NAMALWA (cell line): ENCODE measurements at regions not wholly inside any gene's neighbourhood (a gene's known extent, or its start where the extent isn't known, plus 50 kb on each side); places are given as distances from the start of the nearest gene placed in this dataset.
"Not testable (repeated sequence)": the region's sequence is repeated elsewhere in the genome, so short reads cannot be mapped to it uniquely, and the experiment has no call there.

Source experiments
- DNase-seq: peaks from one replicate; pipeline ENCODE4 v3.0.0-alpha.2; 2015; ENCODE audit warnings: low spot score

DNA sequence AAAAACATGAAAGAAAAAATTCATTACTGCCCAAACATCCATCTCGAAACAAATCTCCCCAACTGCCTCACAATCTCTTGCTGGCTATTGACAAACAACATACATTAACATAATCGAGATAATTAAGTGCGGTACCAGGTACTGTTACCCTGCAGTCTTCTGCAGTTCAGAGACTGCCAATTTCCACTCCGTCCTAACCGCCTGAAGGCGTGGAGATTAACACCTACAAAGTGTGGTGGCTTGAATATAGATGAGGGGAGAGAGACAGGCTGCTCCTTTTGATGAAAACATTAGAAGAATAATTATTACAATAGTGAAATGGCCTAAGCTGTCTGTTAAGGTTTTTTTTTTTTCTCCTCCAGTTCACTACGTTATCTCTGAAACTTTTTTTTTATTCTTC, 258.9 kb upstream of the SOX4 start:
- no peak for DNase-seq

GRCh38 chr6:21335591-21335990, 258.0 kb upstream of the SOX4 start:
- DNase-seq: no peak

- DNase-seq: no peak
Measured at GRCh38 chr6:21337263-21337662, 256.3 kb upstream of the SOX4 start.

DNA sequence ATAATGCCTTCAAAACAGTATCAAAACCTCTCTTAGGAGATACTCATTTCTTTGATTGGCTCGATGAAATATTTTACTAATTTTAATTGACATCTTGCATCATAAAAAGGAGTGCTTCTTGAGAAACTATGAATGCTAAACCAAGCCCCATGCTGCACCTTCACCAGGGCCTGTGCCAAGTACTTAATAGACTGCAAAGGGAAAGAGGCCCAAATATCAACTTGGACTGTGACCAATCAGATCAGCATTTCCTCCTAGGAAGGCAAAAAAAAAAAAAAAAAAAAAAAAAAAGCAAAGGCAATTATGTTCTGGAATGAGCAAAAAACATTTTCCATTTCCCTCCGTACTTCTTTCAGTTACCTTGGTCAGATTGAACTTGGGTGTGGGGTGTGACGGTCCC, 253.0 kb upstream of the SOX4 start:
- DNase-seq: no peak

DNA sequence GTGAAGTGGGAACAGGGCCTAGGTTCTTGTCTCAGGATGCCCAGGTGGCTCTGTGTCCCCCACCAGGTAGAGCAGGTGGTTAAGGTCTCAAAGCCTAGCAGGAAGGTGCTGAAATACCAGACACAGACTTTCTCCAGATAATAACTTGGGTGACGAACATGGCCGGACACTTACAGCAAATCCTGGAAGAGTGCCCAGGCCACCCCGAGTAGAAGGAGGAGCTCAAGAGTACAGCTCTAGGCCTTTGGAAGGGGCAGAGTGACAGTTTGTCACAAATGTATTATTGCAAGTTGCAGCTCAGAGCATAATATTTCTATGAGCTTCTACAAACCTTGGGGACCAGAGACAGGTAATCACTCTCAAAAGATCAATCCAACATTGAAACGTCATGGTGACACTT, 251.6 kb upstream of the SOX4 start:
- DNase-seq: no peak

DNA sequence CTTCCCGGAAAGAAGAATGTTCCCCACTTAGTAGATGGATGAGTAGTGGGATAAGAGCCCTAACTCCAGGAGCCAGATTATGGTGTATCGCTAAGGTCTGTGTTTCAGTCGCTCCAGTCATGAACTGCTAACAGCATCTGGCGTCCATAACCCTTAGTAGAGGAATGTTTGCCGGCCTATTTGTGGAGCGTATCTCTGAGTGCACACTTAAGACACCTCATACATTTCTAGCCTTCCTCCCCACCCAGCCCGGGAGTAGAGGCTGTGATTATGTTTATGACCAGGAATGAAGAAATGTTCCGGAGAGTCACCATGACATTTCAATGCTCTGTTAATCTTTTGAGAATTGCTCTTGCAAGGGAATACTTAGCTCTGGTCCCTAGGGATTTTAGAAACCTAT, 251.1 kb upstream of the SOX4 start:
- no peak for DNase-seq

DNA sequence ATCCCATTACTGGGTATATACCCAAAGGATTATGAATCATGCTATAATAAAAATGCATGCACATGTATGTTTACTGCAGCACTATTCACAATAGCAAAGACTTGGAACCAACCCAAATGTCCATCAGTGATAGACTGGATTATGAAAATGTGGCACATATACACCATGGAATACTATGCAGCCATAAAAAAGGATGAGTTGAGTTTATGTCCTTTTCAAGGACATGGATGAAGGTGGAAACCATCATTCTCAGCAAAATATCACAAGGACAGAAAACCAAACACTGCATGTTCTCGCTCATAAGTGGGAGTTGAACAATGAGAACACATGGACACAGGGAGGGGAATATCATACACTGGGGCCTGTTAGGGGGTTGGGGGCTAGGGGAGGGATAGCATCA, 247.8 kb upstream of the SOX4 start:
- not testable (repeated sequence) for DNase-seq

GRCh38 chr6:21348146-21348503, 245.4 kb upstream of the SOX4 start:
- no peak for DNase-seq

DNA sequence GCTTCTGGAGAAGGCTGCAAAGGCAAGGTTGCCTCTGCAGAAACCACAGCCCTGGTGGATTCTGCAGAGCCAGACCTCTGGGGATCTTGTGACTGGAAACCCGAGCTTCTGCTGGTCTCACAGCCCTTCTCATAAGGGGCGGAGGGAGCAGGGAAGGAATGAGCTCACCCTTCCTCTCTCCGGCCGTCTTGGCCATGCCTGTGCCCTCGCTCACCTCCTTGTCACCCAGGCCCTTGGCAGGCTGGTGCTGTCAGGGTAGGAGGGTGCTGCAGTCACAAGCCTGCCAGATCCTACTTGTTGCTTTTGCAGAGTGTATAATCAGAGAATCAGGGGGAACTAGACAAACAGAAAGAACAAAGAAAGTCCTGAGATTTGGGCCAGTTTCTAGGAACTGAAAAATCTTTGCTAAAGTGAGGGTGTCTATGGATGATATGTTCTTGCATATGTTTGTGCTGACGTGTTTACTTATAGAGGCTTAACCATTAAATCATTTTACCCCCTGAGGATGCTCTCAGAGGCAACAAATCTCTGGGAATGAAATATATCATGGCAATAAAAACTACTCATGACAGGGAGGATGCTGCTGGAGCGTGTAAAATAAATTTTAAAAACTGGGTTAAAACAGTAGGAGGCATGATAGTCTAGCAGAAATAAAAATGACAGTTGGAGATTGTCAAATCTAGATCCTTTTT, 244.9 kb upstream of the SOX4 start:
- no peak for DNase-seq

DNA sequence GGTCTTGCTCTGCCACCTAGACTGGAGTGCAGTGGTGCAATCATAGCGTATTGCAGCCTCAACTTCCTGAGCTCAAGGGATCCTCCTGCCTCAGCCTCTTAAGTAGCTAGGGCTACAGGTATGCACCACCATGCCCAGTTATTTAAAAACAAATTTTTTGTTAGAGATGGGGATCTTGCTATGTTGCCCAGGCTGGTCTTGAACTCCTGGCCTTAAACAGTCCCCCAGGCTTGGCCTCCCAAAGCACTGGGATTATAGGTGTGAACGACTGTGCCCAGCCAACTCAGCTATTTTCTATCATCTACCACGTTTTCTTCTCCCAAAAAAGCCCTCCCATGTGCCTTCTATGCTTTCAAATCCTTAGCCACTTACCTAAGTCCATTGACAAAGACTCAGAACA, 243.7 kb upstream of the SOX4 start:
- DNase-seq: no peak

GRCh38 chr6:21350926-21351325, 242.6 kb upstream of the SOX4 start:
- DNase-seq: no peak

GRCh38 chr6:21352131-21352530, 241.4 kb upstream of the SOX4 start:
- no peak for DNase-seq

GRCh38 chr6:21354805-21355238, 238.7 kb upstream of the SOX4 start:
- DNase-seq: no peak

DNA sequence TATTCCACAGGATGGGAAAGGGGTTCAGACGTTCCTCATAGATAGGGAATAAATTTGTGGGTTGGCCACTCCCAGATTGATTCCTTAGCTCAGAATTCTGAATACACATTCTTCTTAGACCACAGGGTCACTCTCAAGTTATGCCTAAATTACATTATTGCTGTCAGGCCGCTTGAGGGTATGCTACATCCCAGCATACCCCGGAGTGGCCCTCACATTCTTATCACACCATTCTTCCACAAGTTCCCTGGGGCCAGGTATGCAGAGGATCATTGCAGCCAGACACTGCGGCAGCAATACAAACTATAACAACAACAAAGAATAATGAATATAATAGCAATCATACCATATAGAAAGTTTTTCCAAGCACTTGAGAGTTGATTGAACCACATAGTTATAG, 237.9 kb upstream of the SOX4 start:
- DNase-seq: no peak

DNA sequence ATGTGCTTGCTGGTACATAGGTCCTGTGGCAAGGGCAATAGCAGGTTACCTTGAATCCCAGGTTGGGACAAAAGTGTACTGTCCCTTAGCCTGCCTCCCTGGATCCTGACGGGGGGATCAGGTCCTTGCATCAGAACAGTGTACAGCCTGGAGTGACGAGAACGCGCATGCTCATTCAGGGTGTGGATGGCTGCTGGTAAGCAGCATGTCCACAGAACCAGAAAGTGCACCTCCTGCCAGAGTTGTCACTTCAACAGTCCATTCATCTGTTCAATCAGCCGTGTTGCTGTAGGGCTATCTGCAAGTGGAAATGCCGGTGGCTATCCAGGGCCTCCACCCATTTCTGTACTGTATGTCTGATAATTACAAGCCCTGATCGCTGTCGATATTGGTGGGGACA, 236.3 kb upstream of the SOX4 start:
- no peak for DNase-seq

GRCh38 chr6:21359926-21360325, 233.6 kb upstream of the SOX4 start:
- DNase-seq: no peak

- no peak for DNase-seq
Measured at GRCh38 chr6:21360336-21360735, 233.2 kb upstream of the SOX4 start.

- no peak for DNase-seq
Measured at GRCh38 chr6:21367148-21367547, 226.4 kb upstream of the SOX4 start.

- DNase-seq: no peak
Measured at GRCh38 chr6:21367649-21368154, 225.8 kb upstream of the SOX4 start.

- DNase-seq: no peak
Measured at GRCh38 chr6:21371061-21371460, 222.5 kb upstream of the SOX4 start.

GRCh38 chr6:21371676-21372171, 221.8 kb upstream of the SOX4 start:
- DNase-seq: no peak

GRCh38 chr6:21375151-21376116, 218.1 kb upstream of the SOX4 start:
- DNase-seq: no peak

DNA sequence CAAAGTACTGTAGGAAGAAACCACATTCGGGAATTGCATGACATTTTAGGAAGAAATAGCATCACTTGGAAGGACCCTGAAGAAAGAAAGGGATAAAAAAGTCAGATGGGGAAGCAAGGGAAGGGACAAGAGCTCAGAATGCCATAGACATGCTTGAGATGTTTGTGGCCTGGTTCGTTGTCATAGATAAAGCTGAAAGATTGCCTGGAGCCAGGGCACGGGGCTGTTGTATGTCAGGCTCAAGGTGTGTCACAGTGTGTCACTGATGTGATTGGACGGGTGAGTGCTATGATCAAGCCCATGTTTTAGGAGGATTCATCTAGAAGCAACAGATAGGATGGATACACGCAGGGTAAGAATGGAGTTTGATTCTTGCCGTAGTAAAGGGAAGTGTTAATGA, 216.2 kb upstream of the SOX4 start:
- no peak for DNase-seq
